ENCODE measurements at regions not wholly inside any gene's neighbourhood (a gene's known extent, or its start where the extent isn't known, plus 50 kb on each side); places are given as distances from the start of the nearest gene placed in this dataset.

DNA sequence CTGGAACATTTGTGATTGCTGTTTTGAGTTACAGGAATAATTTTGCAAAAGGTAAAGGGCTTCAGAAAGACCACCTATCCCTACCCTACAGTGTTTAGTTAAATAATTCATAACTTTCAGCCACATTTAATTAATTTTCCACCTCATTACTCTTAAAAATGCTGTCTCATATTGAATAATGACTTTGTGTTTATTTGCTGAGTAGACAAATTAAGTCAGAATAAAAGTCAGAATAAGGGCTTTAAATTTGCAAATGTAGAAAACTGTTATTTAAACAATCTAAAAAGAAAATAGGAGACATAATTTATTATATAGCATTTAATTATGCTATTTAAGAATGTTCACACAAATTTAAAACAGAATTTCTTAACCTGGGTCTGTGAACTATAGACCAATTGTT lies 293.7 kb upstream of the RIMS1 start:
- TF ChIP-seq YY1 (IDR thresholded peaks at IDR 0.05; ENCODE audit: insufficient read depth, insufficient read length) (no peak), ZNF274 (IDR thresholded peaks at IDR 0.05; ENCODE audit: low read depth, low read length) (no peak), SUZ12 (IDR thresholded peaks at IDR 0.05; ENCODE audit: extremely low read depth, insufficient read depth, insufficient read length) (no peak)

Measured in NT2/D1 (cell line).